DMS53 treated with DMSO at 0.1 percent for 48 hours (cell line): ENCODE measurements at regions not wholly inside any gene's neighbourhood (a gene's known extent, or its start where the extent isn't known, plus 50 kb on each side); places are given as distances from the start of the nearest gene placed in this dataset.

Experiments used
- DNase-seq: peaks from one replicate; lab custom pipeline; 2025; ENCODE audit not compliant: unreplicated experiment; lab: John Stamatoyannopoulos, UW

DNA sequence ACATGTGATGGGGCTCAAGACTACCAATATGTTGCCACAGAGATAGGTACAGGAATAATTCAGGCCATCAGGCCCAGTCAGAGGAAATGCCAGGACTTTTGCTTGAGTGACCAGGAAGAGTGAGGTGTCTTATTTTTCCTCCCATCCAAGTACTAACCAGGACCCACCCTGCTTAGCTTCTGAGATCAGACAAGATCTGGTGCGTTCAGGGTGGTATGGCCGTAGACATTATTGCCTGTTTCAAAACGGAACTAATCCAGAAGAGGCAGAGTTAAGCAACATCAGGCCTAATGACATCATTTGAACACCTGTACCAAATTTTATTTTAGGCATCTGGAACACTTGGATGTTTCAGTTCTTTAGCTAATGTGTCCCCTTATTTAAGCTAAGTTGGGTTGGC is 205.5 kb upstream of the POU2AF2 start:
- DNase-seq: no peak

DNA sequence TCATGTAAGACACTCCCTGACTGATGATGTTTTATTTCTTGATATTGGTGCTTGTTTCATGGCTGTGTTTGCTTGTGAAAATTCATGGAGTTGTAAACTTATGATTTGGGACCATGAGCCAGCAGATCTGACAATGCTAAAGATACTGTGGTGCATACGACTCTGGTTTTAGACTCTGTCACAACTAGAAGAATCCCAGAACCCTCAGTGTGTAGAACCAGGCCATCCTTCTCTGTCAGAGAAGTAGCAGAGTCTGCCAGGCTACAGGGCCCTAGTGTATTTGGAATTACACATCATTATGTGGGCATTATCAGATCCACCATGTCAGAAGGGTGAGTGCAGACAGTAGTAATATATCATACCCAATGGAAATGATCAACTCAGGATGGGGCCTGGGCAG is 209.8 kb upstream of the POU2AF2 start:
- no peak for DNase-seq

DNA sequence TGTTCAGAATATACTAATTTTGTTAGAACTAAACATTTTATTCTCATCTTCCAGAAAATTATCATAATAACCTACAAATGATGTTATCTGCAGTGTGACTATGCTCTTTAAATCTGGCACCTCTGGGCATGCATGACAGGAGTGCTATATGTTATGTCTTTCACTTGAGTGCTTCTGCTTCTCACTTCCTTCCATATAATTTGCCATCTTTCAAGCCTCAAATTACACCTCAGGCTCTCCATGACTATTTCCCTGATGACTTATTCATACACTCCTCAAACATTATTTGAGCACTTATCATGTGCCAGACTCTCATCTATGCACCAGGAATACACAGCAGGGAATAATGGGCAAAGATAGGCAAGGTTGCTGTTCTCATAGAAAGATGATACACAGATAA is 219.3 kb upstream of the POU2AF2 start:
- DNase-seq: no peak

DNA sequence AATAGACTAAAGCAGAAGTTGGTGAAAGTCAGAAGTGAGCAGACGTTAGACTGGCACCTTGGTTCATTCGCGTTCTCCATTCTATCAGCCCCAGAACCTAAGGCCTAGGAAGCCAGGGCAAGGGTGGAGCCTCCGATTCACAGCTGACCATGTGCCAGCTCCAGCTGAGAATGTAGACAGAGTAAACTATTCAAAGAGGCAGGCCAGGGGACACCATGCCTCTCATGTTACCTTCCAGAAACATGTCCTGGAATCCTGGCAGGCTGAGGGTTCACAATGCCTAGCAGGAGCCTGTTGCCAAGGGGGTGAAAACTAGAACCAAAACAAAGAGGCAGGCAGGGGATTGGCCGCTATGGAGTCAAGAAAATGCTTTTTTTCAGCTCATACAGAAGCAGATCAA is 224.4 kb upstream of the POU2AF2 start:
- no peak for DNase-seq

GRCh38 chr11:111019871-111020670 is 225.5 kb upstream of the POU2AF2 start:
- DNase-seq: no peak

- no peak for DNase-seq
These were observed 226.1 kb upstream of the POU2AF2 start for GRCh38 chr11:111019451-111019850.

- DNase-seq: no peak
These were observed 227.0 kb upstream of the POU2AF2 start for GRCh38 chr11:111018566-111018965.

DNA sequence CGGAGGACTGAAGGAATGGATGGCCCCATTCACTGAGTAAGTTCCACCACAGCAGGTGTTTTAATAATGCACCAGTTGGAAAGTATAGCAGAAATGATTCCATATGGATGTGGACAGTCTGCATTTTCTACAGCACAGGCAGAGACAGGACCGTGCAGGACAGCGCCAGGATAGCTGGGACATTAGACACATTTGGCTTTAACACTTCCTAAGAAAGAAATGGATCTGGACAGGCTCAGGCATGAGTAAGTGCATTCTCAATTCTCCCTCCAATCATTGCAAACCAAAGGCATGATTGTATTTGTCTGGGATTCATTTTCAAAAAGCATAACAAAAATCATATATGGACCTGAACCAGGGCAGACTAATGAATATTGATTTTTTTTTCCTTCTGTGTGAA is 233.0 kb upstream of the POU2AF2 start:
- no peak for DNase-seq

DNA sequence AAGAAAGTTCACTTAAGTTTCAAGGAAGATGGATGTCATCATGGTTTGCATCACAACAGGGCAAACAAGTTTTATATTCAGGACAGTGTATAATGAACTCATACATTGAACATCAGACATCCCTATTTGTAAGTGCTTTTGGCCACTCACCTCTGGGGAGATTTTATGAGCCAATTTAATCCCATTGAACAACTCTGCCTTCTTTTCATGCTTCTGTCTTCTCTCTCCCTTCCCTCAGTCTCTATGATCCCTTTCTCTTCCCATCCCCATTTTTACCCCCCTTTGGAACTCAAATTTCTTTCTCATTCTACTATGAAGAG is 234.3 kb upstream of the POU2AF2 start:
- no peak for DNase-seq

- no peak for DNase-seq
These were observed 234.9 kb upstream of the POU2AF2 start for GRCh38 chr11:111010391-111011274.

DNA sequence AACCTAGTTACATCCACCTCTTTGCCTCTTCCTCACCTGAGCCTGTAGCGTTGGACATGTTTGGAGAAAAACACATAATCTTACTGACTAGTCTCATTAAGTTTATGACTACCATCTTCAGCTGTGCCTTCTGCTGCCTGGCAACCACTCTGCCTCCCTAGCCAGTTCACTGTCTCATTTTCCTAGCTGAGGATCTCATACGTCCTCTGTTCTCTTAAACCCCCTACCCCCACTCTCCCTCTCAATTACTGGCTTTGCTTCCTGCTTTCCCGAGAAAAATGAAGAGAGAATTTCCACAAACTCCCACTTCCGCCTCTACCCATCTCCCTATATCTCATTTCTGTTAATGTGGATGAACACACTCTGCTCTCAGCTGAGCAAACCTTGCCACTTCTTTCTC is 239.3 kb upstream of the POU2AF2 start:
- no peak for DNase-seq

DNA sequence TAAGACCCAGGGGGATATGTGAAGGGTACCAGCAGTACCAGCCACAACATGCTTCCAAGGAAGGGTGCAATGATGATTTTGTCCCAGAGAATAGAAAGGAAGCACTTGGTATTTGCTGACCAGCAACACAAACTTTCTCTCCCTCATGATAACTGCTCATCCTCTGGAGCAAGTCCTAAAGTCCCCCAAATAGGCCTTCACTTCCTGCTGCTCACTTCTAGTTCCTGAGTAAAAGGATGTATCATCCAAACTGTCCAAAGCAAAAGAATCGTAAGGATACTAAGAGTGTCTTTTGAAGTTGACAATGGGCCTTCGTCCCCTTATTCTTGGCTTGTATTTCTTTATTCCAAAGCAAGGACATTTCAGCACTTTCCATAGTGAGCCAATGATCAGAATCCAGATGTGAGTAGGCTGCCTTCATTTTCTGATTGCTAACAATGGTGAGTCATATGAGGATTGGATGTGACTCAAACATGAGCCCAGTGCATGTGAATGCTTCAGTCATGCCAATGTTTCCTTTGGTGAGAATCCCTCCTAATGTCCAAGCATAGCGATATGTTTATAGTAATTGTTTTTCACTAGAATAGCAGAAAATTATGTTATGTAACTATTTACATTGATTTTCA is 243.4 kb upstream of the POU2AF2 start:
- no peak for DNase-seq

- no peak for DNase-seq
These were observed 244.5 kb upstream of the POU2AF2 start for GRCh38 chr11:111001081-111001430.

DNA sequence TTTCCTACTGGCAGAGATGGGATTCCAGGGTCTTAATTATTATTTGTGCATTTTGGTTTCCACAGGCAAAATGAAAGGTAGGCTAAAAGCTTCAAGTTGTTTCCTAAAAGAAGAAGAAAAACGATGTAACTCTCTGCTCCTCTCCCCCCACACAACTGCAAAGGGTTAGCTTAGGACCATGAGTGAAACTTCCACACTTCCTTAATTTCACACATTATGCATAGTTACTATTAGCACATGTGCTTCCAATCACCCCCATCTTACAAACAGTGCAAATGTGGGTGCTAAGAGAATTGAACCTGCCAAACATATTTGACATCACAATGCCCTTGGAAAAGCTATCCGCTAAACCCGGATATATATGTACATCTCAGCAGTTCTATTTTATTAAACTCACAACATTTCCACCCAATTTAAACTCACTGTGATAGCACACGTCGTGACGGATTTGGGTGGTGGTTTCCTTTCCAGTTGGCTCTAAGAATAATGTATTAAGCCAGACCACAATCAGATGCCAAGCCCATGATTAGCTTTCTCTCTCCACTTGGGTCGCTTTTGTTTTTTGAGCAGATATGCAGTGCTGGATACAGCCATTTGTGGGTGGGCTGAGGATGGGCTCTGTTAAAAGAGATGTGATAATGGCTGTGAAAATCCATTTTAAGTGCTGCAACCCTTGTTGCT is 245.0 kb upstream of the POU2AF2 start:
- no peak for DNase-seq

DNA sequence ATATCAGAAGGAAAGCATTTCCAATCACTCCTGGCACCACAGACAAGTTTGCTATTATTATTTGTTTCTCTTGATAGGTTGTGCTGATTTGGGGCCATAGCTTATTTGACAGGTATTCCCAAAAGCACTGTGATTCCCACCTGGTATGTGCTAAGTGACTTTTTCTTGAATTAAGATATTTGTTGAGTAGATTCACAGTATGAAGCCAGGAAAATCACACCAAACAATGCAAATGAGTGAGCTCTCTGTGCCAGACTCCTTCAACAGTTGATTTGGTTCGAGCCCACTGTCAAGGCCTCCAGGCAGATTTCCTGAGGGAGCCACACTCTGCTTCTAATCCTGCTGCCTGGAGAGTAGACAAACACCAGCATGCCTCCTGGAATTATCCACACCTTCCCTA is 253.0 kb upstream of the POU2AF2 start:
- no peak for DNase-seq

GRCh38 chr11:110991661-110992355 is 253.7 kb upstream of the POU2AF2 start:
- no peak for DNase-seq

- no peak for DNase-seq
These were observed 255.2 kb upstream of the POU2AF2 start for GRCh38 chr11:110990311-110990710.

DNA sequence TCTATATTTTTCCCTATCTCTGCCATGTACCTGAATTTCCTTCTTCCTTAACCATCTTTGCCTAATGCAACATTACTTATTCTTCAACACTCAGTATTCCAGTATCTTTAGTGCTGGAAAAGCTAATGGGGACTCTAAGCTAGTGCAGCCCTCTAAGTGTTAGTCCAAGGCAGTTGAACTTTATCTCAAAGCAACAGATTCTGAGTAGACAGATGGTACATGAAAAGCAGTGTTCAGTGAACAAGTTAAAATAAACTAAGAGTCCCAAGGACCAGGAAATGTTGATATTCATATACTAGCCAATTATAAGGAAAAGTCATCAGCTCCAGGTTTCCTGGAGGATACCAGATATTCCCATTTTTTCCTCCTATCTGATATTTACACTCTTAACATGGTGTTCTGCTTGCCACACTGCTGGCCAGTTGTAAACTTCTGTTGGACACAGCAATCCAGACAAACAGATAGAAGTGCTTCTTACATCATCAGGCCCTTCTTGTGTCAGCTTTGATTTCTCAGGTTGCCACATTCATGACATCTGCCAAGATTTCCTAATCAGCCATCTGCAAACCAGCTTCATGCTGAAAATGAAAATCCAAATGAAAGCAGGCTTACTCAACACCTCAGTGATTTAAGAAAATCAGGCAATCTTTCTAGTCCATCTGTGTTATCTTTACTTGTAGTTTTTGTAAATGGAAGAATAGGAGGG is 255.9 kb upstream of the POU2AF2 start:
- DNase-seq: no peak

DNA sequence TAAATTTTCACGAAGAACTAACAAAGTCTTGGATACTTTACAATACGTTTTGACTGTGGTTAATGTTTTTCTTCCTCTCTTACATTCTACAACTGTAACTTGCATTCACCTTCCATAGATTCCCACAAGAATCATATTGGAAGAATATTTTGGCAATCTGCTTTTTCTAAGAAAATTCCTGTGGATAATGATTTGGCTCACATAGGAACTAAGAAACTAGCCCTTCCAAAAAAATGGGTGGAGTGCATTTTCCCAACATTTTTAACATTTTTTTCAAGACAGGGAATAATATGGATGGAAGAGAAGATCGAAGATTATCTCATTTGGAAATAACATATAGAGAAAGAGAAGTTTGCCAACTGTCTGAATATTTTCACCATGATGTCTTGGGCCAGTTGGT is 256.9 kb upstream of the POU2AF2 start:
- DNase-seq: no peak

DNA sequence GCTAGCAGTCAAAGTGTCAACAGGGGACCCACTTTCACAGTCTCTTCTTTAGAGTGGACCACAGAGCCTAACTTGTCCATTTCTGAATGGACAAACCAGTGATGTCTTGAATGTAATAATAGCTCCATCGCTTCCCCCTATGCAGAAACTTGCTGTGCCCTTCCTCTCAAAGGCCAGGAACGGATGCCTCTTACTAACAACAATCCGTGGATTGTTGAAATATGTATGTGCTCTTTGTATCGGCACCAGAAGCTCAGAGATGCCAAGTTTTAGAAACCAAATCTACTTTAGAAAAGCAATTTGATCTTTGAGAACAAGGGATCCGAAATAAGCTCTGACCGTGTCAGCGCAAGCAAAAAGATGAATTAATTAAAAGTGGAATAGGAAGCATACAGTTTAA is 259.5 kb upstream of the POU2AF2 start:
- DNase-seq: no peak
